WTC11 (cell line): ENCODE measurements at regions not wholly inside any gene's neighbourhood (a gene's known extent, or its start where the extent isn't known, plus 50 kb on each side); places are given as distances from the start of the nearest gene placed in this dataset.

Source experiments
- ATAC-seq: fragments of 200-7000 bp; cut with Tn5 transposase; 2 replicates; pipeline ENCODE4 v1.10.0; 2021; ENCODE audit warnings: mild to moderate bottlenecking, moderate library complexity
- CTCF ChIA-PET: fragments of 300-600 bp; sonication (Branson Sonifier 250); formaldehyde crosslinking; loops from one replicate; lab custom pipeline; 2021; ENCODE audit warnings: antibody characterized with exemption; lab: Charles Lee
- POLR2A ChIA-PET: fragments of 350-600 bp; sonication (Branson Sonifier 250); formaldehyde crosslinking; loops from one replicate; lab custom pipeline; 2021; ENCODE audit warnings: antibody characterized with exemption; lab: Charles Lee
- DNase-seq: peaks from one replicate; pipeline ENCODE4 v3.0.0; 2021; ENCODE audit warnings: low spot score
- H3K27ac Mint-ChIP-seq: 2 replicates; pipeline ENCODE4 v1.8.0; 2021; ENCODE audit warnings: mixed read lengths
- H3K27me3 Mint-ChIP-seq: 2 replicates; pipeline ENCODE4 v1.8.0; 2021; ENCODE audit warnings: low read depth, mild to moderate bottlenecking, moderate library complexity, mixed read lengths
- H3K36me3 Mint-ChIP-seq: 2 replicates; pipeline ENCODE4 v1.8.0; 2021; ENCODE audit warnings: mixed read lengths
- H3K4me1 Mint-ChIP-seq: 2 replicates; pipeline ENCODE4 v1.8.0; 2022; ENCODE audit warnings: mixed read lengths
- H3K4me3 Mint-ChIP-seq: 2 replicates; pipeline ENCODE4 v1.8.0; 2021; ENCODE audit warnings: mild to moderate bottlenecking, moderate library complexity, mixed read lengths
- H3K9me3 Mint-ChIP-seq: 2 replicates; pipeline ENCODE4 v1.8.0; 2021; ENCODE audit warnings: mixed read lengths
- AR ChIP-seq: fragments of 250-450 bp; sonication (Bioruptor Pico); IDR thresholded peaks from 2 replicates; pipeline ENCODE4 v1.9.0; 2021; ENCODE audit warnings: mild to moderate bottlenecking
- ARID4B ChIP-seq: sonication (generic); formaldehyde crosslinking; IDR thresholded peaks from 2 replicates; pipeline ENCODE4 v1.8.0; 2023; ENCODE audit warnings: missing genetic modification reagents, mild to moderate bottlenecking, borderline replicate concordance
- CBFB ChIP-seq: sonication (generic); formaldehyde crosslinking; IDR thresholded peaks from 2 replicates; pipeline ENCODE4 v1.8.1; 2022; ENCODE audit warnings: mild to moderate bottlenecking, low read depth, missing genetic modification reagents
- E2F1 ChIP-seq: sonication (generic); formaldehyde crosslinking; IDR thresholded peaks from 2 replicates; pipeline ENCODE4 v1.8.0; 2022; ENCODE audit warnings: mild to moderate bottlenecking, missing genetic modification reagents
- EMX1 ChIP-seq: fragments of 250-450 bp; sonication (Bioruptor Pico); IDR thresholded peaks from 2 replicates; pipeline ENCODE4 v1.8.0; 2021; ENCODE audit warnings: mild to moderate bottlenecking
- ERG ChIP-seq: fragments of 250-450 bp; sonication (Bioruptor Pico); IDR thresholded peaks from 2 replicates; pipeline ENCODE4 v1.8.0; 2021; ENCODE audit warnings: mild to moderate bottlenecking
- ETV6 ChIP-seq: sonication (generic); formaldehyde crosslinking; IDR thresholded peaks from 2 replicates; pipeline ENCODE4 v1.8.1; 2022; ENCODE audit warnings: mild to moderate bottlenecking, missing genetic modification reagents
- FOXK1 ChIP-seq: sonication (generic); formaldehyde crosslinking; IDR thresholded peaks from 2 replicates; pipeline ENCODE4 v1.8.0; 2022; ENCODE audit warnings: mild to moderate bottlenecking, moderate library complexity, missing genetic modification reagents
- FOXP1 ChIP-seq: sonication (generic); formaldehyde crosslinking; IDR thresholded peaks from 2 replicates; pipeline ENCODE4 v1.8.0; 2022; ENCODE audit warnings: missing genetic modification reagents, mild to moderate bottlenecking, moderate library complexity, borderline replicate concordance
- HMGA2 ChIP-seq: fragments of 250-450 bp; sonication (Bioruptor Pico); IDR thresholded peaks from 2 replicates; pipeline ENCODE4 v1.4.0; 2021; ENCODE audit warnings: mild to moderate bottlenecking, moderate library complexity
- IRF1 ChIP-seq: sonication (generic); formaldehyde crosslinking; IDR thresholded peaks from 2 replicates; pipeline ENCODE4 v1.8.0; 2023; ENCODE audit warnings: missing genetic modification reagents
- JAZF1 ChIP-seq: fragments of 250-450 bp; sonication (Bioruptor Pico); IDR thresholded peaks from 2 replicates; pipeline ENCODE4 v1.9.0; 2021; ENCODE audit warnings: moderate library complexity, mild to moderate bottlenecking, inconsistent platforms
- TEAD1 ChIP-seq: sonication (generic); formaldehyde crosslinking; IDR thresholded peaks from 2 replicates; pipeline ENCODE4 v1.8.0; 2022; ENCODE audit warnings: mild to moderate bottlenecking, missing genetic modification reagents
- TP53 ChIP-seq: sonication (generic); formaldehyde crosslinking; IDR thresholded peaks from 2 replicates; pipeline ENCODE4 v1.8.1; 2023; ENCODE audit warnings: mild to moderate bottlenecking, missing genetic modification reagents
- USF1 ChIP-seq: sonication (generic); formaldehyde crosslinking; IDR thresholded peaks from 2 replicates; pipeline ENCODE4 v1.8.0; 2022; ENCODE audit warnings: mild to moderate bottlenecking, missing genetic modification reagents
- ZNF138 ChIP-seq: sonication (generic); formaldehyde crosslinking; conservative IDR thresholded peaks from 2 replicates; pipeline ENCODE4 v1.8.1; 2022; ENCODE audit warnings: mild to moderate bottlenecking, moderate library complexity, missing genetic modification reagents
- TF ChIP-seq, protein P1 (sequence below): sonication (generic); formaldehyde crosslinking; IDR thresholded peaks from 2 replicates; pipeline ENCODE4 v1.8.1; 2023; ENCODE audit warnings: mild to moderate bottlenecking, missing genetic modification reagents, moderate library complexity
- TF ChIP-seq, protein P2 (sequence below): sonication (generic); formaldehyde crosslinking; IDR thresholded peaks from 2 replicates; pipeline ENCODE4 v1.8.1; 2023; ENCODE audit warnings: mild to moderate bottlenecking, missing genetic modification reagents, moderate library complexity
- TF ChIP-seq, protein P3 (sequence below): sonication (generic); formaldehyde crosslinking; IDR thresholded peaks from 2 replicates; pipeline ENCODE4 v1.8.0; 2023; ENCODE audit warnings: mild to moderate bottlenecking, missing genetic modification reagents

- ChIA-PET CTCF (no interaction called here), POLR2A (no interaction called here)
- Mint-ChIP-seq H3K4me3 (no peak overlapping the region), H3K4me1 (peaks cover 9% of the 10 kb centered on the region), H3K9me3 (no peaks in the 10 kb centered on the region), H3K36me3 (no peaks in the 10 kb centered on the region), H3K27me3 (no peaks in the 10 kb centered on the region), H3K27ac (no peak overlapping the region)
- no peak for ATAC-seq
- TF ChIP-seq JAZF1 (CRISPR knock-in tag) (no peak), EMX1 (CRISPR knock-in tag) (no peak), AR (CRISPR knock-in tag) (no peak), ZNF138 (CRISPR knock-in tag) (no peak), TEAD1 (CRISPR knock-in tag) (no peak), TP53 (no peak), IRF1 (CRISPR knock-in tag) (no peak), FOXP1 (CRISPR knock-in tag) (no peak), FOXK1 (no peak), CBFB (CRISPR knock-in tag) (no peak), HMGA2 (CRISPR knock-in tag) (no peak), ERG (CRISPR knock-in tag) (no peak), ETV6 (CRISPR knock-in tag) (no peak), ARID4B (CRISPR knock-in tag) (no peak), E2F1 (CRISPR knock-in tag) (no peak), USF1 (no peak)
- TF ChIP-seq, protein P1, sequence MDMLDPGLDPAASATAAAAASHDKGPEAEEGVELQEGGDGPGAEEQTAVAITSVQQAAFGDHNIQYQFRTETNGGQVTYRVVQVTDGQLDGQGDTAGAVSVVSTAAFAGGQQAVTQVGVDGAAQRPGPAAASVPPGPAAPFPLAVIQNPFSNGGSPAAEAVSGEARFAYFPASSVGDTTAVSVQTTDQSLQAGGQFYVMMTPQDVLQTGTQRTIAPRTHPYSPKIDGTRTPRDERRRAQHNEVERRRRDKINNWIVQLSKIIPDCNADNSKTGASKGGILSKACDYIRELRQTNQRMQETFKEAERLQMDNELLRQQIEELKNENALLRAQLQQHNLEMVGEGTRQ (CRISPR knock-in tag), result no peak
- TF ChIP-seq, protein P2, sequence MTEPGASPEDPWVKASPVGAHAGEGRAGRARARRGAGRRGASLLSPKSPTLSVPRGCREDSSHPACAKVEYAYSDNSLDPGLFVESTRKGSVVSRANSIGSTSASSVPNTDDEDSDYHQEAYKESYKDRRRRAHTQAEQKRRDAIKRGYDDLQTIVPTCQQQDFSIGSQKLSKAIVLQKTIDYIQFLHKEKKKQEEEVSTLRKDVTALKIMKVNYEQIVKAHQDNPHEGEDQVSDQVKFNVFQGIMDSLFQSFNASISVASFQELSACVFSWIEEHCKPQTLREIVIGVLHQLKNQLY (CRISPR knock-in tag), result no peak
- TF ChIP-seq, protein P3, sequence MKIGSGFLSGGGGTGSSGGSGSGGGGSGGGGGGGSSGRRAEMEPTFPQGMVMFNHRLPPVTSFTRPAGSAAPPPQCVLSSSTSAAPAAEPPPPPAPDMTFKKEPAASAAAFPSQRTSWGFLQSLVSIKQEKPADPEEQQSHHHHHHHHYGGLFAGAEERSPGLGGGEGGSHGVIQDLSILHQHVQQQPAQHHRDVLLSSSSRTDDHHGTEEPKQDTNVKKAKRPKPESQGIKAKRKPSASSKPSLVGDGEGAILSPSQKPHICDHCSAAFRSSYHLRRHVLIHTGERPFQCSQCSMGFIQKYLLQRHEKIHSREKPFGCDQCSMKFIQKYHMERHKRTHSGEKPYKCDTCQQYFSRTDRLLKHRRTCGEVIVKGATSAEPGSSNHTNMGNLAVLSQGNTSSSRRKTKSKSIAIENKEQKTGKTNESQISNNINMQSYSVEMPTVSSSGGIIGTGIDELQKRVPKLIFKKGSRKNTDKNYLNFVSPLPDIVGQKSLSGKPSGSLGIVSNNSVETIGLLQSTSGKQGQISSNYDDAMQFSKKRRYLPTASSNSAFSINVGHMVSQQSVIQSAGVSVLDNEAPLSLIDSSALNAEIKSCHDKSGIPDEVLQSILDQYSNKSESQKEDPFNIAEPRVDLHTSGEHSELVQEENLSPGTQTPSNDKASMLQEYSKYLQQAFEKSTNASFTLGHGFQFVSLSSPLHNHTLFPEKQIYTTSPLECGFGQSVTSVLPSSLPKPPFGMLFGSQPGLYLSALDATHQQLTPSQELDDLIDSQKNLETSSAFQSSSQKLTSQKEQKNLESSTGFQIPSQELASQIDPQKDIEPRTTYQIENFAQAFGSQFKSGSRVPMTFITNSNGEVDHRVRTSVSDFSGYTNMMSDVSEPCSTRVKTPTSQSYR (CRISPR knock-in tag), result no peak
- no peak for DNase-seq
Measured at GRCh38 chr2:166568409-166568808, 74.4 kb upstream of the SCN7A start.
